ENCODE measurements at regions not wholly inside any gene's neighbourhood (a gene's known extent, or its start where the extent isn't known, plus 50 kb on each side); places are given as distances from the start of the nearest gene placed in this dataset.

- Histone ChIP-seq H3K4me1 (ENCODE audit: control insufficient read depth in 2 of 3, insufficient read depth in 2 of 3, low read depth in 1 of 3, low read length in 3 of 3) (no peaks in the 10 kb centered on the region), H3K4me3 (ENCODE audit: low read length in 3 of 3) (no peak overlapping the region), H3K27me3 (ENCODE audit: control insufficient read depth, insufficient read depth, low read length) (no peaks in the 10 kb centered on the region), H3K36me3 (ENCODE audit: control insufficient read depth in 2 of 3, insufficient read depth in 3 of 3, low read length in 3 of 3) (no peaks in the 10 kb centered on the region), H3K27ac (ENCODE audit: low read depth in 2 of 2, low read length in 2 of 2) (no peak overlapping the region), H3K9ac (ENCODE audit: low read length in 3 of 3) (no peak overlapping the region), H3K9me3 (ENCODE audit: control insufficient read depth in 2 of 3, insufficient read depth in 1 of 3, low read length in 3 of 3) (no peaks in the 10 kb centered on the region)
- intact Hi-C loops (cut with DNase I), result no loop called here
- FAIRE-seq (no peak), DNase-seq (no peak)
- TF ChIP-seq CTCF (IDR thresholded peaks at IDR 0.05; ENCODE audit: borderline replicate concordance, extremely low read depth, insufficient read depth), result no peak
Measured at GRCh38 chr16:49939495-49939894, 83.6 kb upstream of the ZNF423 start.

GRCh38 chr16:49940464-49941224, 84.4 kb upstream of the CNEP1R1 start:
- no peaks in the 10 kb centered on the region for H3K9me3 ChIP-seq (ENCODE audit: control insufficient read depth in 2 of 3, insufficient read depth in 1 of 3, low read length in 3 of 3)
- no peaks in the 10 kb centered on the region for H3K4me1 ChIP-seq (ENCODE audit: control insufficient read depth in 2 of 3, insufficient read depth in 2 of 3, low read depth in 1 of 3, low read length in 3 of 3)
- intact Hi-C loops (cut with DNase I), result no loop called here
- no peak for FAIRE-seq
- no peak overlapping the region for H3K27ac ChIP-seq (ENCODE audit: low read depth in 2 of 2, low read length in 2 of 2)
- no peak for TF ChIP-seq CTCF (IDR thresholded peaks at IDR 0.05; ENCODE audit: borderline replicate concordance, extremely low read depth, insufficient read depth)
- H3K27me3 ChIP-seq (ENCODE audit: control insufficient read depth, insufficient read depth, low read length), result no peaks in the 10 kb centered on the region
- H3K9ac ChIP-seq (ENCODE audit: low read length in 3 of 3), result no peak overlapping the region
- no peaks in the 10 kb centered on the region for H3K36me3 ChIP-seq (ENCODE audit: control insufficient read depth in 2 of 3, insufficient read depth in 3 of 3, low read length in 3 of 3)
- no peak overlapping the region for H3K4me3 ChIP-seq (ENCODE audit: low read length in 3 of 3)
- no peak for DNase-seq

GRCh38 chr16:49944221-49944620, 80.8 kb upstream of the CNEP1R1 start:
- FAIRE-seq (no peak), DNase-seq (no peak)
- no peaks in the 10 kb centered on the region for H3K36me3 ChIP-seq (ENCODE audit: control insufficient read depth in 2 of 3, insufficient read depth in 3 of 3, low read length in 3 of 3)
- no peak for TF ChIP-seq CTCF (IDR thresholded peaks at IDR 0.05; ENCODE audit: borderline replicate concordance, extremely low read depth, insufficient read depth)
- no peaks in the 10 kb centered on the region for H3K27me3 ChIP-seq (ENCODE audit: control insufficient read depth, insufficient read depth, low read length)
- H3K4me1 ChIP-seq (ENCODE audit: control insufficient read depth in 2 of 3, insufficient read depth in 2 of 3, low read depth in 1 of 3, low read length in 3 of 3), result no peaks in the 10 kb centered on the region
- H3K9ac ChIP-seq (ENCODE audit: low read length in 3 of 3), result no peak overlapping the region
- intact Hi-C loops (cut with DNase I), result no loop called here
- no peaks in the 10 kb centered on the region for H3K9me3 ChIP-seq (ENCODE audit: control insufficient read depth in 2 of 3, insufficient read depth in 1 of 3, low read length in 3 of 3)
- no peak overlapping the region for H3K27ac ChIP-seq (ENCODE audit: low read depth in 2 of 2, low read length in 2 of 2)
- H3K4me3 ChIP-seq (ENCODE audit: low read length in 3 of 3), result no peak overlapping the region

Data from kidney (tissue), 13 donors.